ENCODE measurements at regions not wholly inside any gene's neighbourhood (a gene's known extent, or its start where the extent isn't known, plus 50 kb on each side); places are given as distances from the start of the nearest gene placed in this dataset.
A peak's percentile ranks its signal among the peaks of the same experiment; 100 is the strongest.

GRCh38 chr5:3047212-3047774 lies 295.8 kb upstream of the IRX2 start (continued):
- TF ChIP-seq CTCF (IDR thresholded peaks at IDR 0.05 in 2 of 3, conservative IDR thresholded peaks at IDR 0.05 in 1 of 3; ENCODE audit: insufficient read depth in 2 of 3, low read depth in 1 of 3, low read length in 3 of 3), result no peak

GRCh38 chr5:3043600-3043999 lies 292.1 kb upstream of the IRX2 start:
- Histone ChIP-seq H3K4me2 (ENCODE audit: insufficient read depth, low read length) (no peak overlapping the region), H3K27me3 (ENCODE audit: control insufficient read depth in 2 of 2, insufficient read depth in 2 of 2, low read length in 2 of 2) (no peaks in the 10 kb centered on the region), H4K20me1 (replicated peaks; ENCODE audit: control insufficient read depth, insufficient read depth, low read length) (no peaks in the 10 kb centered on the region), H3K36me3 (ENCODE audit: control insufficient read depth, insufficient read depth, low read length) (no peaks in the 10 kb centered on the region), H3K9me3 (replicated peaks; ENCODE audit: control insufficient read depth, insufficient read depth, low read depth, low read length) (no peaks in the 10 kb centered on the region), H2AFZ (ENCODE audit: low read depth, low read length) (no peak overlapping the region), H3K9me1 (ENCODE audit: control insufficient read depth, insufficient read depth, low read length) (no peaks in the 10 kb centered on the region), H3K79me2 (ENCODE audit: control insufficient read depth, insufficient read depth, low read length) (no peaks in the 10 kb centered on the region), H3K4me1 (replicated peaks in 1 of 2; ENCODE audit: control insufficient read depth in 2 of 2, insufficient read depth in 2 of 2, low read length in 2 of 2) (no peaks in the 10 kb centered on the region), H3K9ac (ENCODE audit: insufficient read depth in 1 of 2, low read depth in 2 of 2, low read length in 2 of 2) (no peak overlapping the region), H3K27ac (ENCODE audit: extremely low read depth, low read depth, low read length) (no peak overlapping the region), H3K4me3 (no peak overlapping the region)
- no peak for ATAC-seq
- in situ Hi-C loops (cut with MboI), result no loop called here
- ChIA-PET POLR2A (no interaction called here), CTCF (ENCODE audit: low intra/inter-chr PET ratio) (no interaction called here)
- FAIRE-seq, result no peak
- BruUV-seq (replicated peaks), result no TSS peak
- TF ChIP-seq ZBTB2 (IDR thresholded peaks at IDR 0.05), result peak; percentile 57; the same call in 1 of the 2 replicates
- TF ChIP-seq DACH1 (IDR thresholded peaks at IDR 0.05; ENCODE audit: partially characterized antibody), result peak; percentile 73
- TF ChIP-seq BMI1 (IDR thresholded peaks at IDR 0.05; ENCODE audit: low read length), result no peak
- no peak for DNase-seq (ENCODE audit: extremely low read depth in 1 of 4, low spot score in 3 of 4)
- intact Hi-C loops (cut with micrococcal nuclease), result no loop called here
